Gastroesophageal sphincter (tissue), 3 donors: ENCODE measurements at regions not wholly inside any gene's neighbourhood (a gene's known extent, or its start where the extent isn't known, plus 50 kb on each side); places are given as distances from the start of the nearest gene placed in this dataset.

Source experiments
- EP300 ChIP-seq: sonication (generic); formaldehyde crosslinking; IDR thresholded peaks from one replicate; pipeline ENCODE4 v1.6.1; 2017; ENCODE audit warnings: antibody characterized with exemption, mild to moderate bottlenecking
- POLR2A ChIP-seq, 2 donors: fragments of 450-650 bp; IDR thresholded peaks; one replicate each; pipeline ENCODE4 v1.6.1; 2017; ENCODE audit warnings: antibody characterized with exemption in 2 of 2, mild to moderate bottlenecking in 2 of 2, moderate library complexity in 1 of 2
- POLR2AphosphoS5 ChIP-seq: sonication (generic); formaldehyde crosslinking; IDR thresholded peaks from one replicate; pipeline ENCODE4 v1.6.1; 2017; ENCODE audit warnings: antibody characterized with exemption
- TF ChIP-seq, protein P1 (sequence below), 4 experiments: fragments of 200-600 bp in 2 of 4; fragments of 450-650 bp in 2 of 4; sonication (generic) in 1 of 4; IDR thresholded peaks; one replicate each; pipeline ENCODE4 v1.5.1; 2017 to 2019; ENCODE audit warnings: antibody characterized with exemption in 4 of 4, mild to moderate bottlenecking in 2 of 4, moderate library complexity in 2 of 4

DNA sequence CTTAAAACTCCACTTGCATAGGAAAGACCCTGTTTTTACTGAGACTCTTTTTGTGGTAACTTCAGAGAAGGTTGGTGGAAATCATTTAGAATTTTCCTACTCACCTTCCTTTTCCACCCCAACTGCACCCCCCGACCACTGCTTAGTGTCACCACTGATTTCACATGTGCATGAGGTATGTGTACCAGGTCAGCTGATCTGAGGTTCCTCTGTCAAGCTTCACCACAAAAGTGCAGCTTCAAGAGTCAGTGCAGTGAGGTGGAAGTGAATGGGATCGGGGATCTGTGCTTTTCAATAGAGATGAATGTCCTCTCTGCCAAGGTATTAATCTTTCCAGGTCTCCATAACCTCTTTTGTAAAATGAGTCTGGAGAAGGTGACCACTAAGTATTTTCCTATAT, 260.5 kb upstream of the WWC1 start:
- TF ChIP-seq, protein P1, sequence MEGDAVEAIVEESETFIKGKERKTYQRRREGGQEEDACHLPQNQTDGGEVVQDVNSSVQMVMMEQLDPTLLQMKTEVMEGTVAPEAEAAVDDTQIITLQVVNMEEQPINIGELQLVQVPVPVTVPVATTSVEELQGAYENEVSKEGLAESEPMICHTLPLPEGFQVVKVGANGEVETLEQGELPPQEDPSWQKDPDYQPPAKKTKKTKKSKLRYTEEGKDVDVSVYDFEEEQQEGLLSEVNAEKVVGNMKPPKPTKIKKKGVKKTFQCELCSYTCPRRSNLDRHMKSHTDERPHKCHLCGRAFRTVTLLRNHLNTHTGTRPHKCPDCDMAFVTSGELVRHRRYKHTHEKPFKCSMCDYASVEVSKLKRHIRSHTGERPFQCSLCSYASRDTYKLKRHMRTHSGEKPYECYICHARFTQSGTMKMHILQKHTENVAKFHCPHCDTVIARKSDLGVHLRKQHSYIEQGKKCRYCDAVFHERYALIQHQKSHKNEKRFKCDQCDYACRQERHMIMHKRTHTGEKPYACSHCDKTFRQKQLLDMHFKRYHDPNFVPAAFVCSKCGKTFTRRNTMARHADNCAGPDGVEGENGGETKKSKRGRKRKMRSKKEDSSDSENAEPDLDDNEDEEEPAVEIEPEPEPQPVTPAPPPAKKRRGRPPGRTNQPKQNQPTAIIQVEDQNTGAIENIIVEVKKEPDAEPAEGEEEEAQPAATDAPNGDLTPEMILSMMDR (IDR thresholded peaks at IDR 0.05), result no peak
- TF ChIP-seq POLR2AphosphoS5 (no peak), POLR2A (IDR thresholded peaks at IDR 0.05) (no peak), EP300 (no peak)
